ENCODE measurements at regions not wholly inside any gene's neighbourhood (a gene's known extent, or its start where the extent isn't known, plus 50 kb on each side); places are given as distances from the start of the nearest gene placed in this dataset.

DNA sequence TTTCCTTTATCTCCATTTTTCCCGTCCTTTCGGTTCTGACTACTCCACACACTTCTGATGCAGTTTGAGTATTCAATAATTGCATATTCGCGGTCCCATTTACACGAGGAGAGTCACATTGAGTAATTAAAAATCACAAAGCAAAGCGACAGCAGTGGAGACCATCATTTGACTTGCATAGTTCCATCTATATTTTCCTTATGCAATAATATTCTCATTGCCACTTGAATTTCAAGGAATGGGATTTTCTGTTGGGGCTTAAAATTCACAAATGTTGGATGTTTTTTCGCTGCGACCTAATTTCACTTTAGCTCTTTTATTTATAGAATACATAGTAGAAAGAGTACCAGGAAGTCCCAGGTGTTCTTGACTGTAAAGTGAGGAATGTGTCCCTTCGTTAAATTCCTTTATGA, 186.8 kb downstream of the ZEB2 start:
- no peaks in the 10 kb centered on the region for H3K27me3 ChIP-seq (ENCODE audit: low read depth)
- H3K4me1 ChIP-seq = peaks cover 39% of the 10 kb centered on the region
- no peaks in the 10 kb centered on the region for H3K9me3 ChIP-seq (replicated peaks)
- DNase-seq = no peak
- TF ChIP-seq CTCF (IDR thresholded peaks at IDR 0.05; ENCODE audit: borderline replicate concordance) = no peak
- no peaks in the 10 kb centered on the region for H3K36me3 ChIP-seq
- intact Hi-C loops (cut with micrococcal nuclease) = no loop called here
- H3K4me3 ChIP-seq = peak overlapping the region; percentile 85
- H3K27ac ChIP-seq (replicated peaks) = peak overlapping the region; percentile 93

GRCh38 chr2:144332356-144333142, 187.4 kb downstream of the ZEB2 start:
- intact Hi-C loops (cut with micrococcal nuclease) = no loop called here
- peaks cover 40% of the 10 kb centered on the region for H3K4me1 ChIP-seq
- peak overlapping the region; percentile 85 for H3K4me3 ChIP-seq
- H3K27ac ChIP-seq (replicated peaks) = peak overlapping the region; percentile 93
- H3K36me3 ChIP-seq = no peaks in the 10 kb centered on the region
- no peaks in the 10 kb centered on the region for H3K27me3 ChIP-seq (ENCODE audit: low read depth)
- TF ChIP-seq CTCF (IDR thresholded peaks at IDR 0.05; ENCODE audit: borderline replicate concordance) = no peak
- H3K9me3 ChIP-seq (replicated peaks) = no peaks in the 10 kb centered on the region
- DNase-seq = peak; percentile 87

DNA sequence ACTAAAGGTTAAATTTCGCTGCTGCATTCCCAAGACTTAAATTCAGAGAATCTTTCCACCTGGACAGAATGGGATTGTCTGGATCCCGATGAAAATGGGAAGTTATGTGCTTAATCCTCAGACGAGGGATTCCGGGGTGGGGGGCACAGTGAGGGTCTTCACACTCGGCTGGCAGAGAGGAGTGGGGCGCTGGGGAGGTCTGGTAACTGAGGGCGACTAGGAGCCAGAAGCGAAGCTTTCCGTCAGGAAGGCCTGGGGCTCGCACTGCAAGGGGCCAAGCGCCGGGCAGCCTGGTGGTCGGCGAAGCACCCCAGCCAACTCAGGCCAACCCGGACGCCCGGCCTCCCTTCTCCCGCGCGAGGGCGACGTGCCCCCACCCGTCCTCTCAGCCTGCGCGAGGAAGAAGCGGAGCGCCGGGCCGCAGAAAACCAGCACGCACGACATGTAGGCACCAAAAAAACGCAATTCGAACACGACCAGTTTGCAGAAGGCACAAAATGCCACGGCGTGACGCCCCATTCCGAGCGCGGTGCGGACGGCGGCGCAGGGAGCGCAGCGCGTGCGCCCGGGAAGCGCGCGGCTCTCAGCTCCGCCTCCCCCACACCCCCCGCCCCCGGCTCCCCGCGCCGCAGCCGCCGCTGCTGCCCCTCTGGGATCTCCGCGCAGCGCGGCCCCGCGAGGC, 188.1 kb downstream of the ZEB2 start:
- TF ChIP-seq CTCF (IDR thresholded peaks at IDR 0.05; ENCODE audit: borderline replicate concordance) = peak; percentile 43

DNA sequence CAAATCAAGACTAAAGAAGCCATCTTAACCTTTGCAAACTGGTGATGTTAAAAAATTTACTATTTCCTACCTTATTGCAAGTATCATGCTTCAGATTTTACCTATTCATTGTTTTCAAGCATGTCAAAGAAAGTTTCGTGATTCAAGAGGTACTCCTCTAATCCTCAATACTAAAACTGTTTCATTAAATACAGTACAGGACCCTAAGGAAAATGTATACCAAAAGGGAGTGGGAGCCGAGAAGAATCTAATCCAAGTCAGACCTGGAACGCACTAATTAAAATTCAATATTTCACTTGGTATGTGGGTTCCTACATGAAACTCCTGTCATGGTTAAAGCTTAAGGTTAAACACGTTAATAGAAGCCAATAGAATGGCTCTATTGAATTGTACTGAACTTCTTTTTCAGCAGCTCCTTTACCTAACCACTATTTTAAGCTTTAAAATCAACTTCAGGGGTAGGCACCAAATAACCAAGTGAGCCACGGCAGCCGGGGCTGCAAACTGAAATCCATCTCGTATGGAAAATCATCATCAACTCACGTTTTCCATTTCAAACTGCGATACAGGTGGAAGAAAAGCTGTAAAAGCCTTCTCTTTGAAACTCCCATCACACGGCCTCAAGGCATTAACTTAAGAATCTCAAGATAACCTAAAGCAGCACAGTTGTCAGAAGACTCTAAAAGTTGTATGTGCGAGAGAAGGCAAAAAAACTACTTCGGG, 188.8 kb downstream of the ZEB2 start:
- peaks cover 40% of the 10 kb centered on the region for H3K4me1 ChIP-seq
- H3K9me3 ChIP-seq (replicated peaks) = no peaks in the 10 kb centered on the region
- H3K27me3 ChIP-seq (ENCODE audit: low read depth) = no peaks in the 10 kb centered on the region
- H3K27ac ChIP-seq (replicated peaks) = peak overlapping the region; percentile 93
- H3K36me3 ChIP-seq = no peaks in the 10 kb centered on the region
- peak overlapping the region; percentile 85 for H3K4me3 ChIP-seq
- DNase-seq = no peak
- TF ChIP-seq CTCF (IDR thresholded peaks at IDR 0.05; ENCODE audit: borderline replicate concordance) = no peak
- intact Hi-C loops (cut with micrococcal nuclease) = no loop called here

More for the DNA sequence above, 188.1 kb downstream of the ZEB2 start:
- intact Hi-C loops (cut with micrococcal nuclease) = no loop called here
- Histone ChIP-seq H3K27ac (replicated peaks) (peak overlapping the region; percentile 93), H3K27me3 (ENCODE audit: low read depth) (no peaks in the 10 kb centered on the region), H3K9me3 (replicated peaks) (no peaks in the 10 kb centered on the region), H3K4me1 (peaks cover 40% of the 10 kb centered on the region), H3K4me3 (peak overlapping the region; percentile 85), H3K36me3 (no peaks in the 10 kb centered on the region)
- DNase-seq = no peak

DNA sequence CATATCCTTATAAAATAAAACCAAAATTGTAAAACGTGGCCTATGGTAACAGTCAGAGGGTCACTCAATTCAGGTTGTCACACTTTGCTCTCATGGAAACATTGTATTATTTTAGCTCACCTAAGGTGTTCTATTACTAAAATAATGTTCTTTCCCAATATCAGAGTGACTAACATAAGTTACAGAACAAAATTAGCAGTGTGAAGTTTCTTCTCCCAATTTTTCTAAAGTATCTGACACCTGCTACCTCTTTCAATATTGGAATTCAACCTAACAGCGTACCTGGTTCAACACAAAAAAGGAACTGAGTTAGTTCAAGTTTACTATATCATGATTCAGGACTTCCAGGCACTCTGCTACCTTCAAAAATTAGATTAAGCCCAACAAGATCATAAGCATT, 190.4 kb downstream of the ZEB2 start:
- TF ChIP-seq CTCF (IDR thresholded peaks at IDR 0.05; ENCODE audit: borderline replicate concordance) = no peak
- no peaks in the 10 kb centered on the region for H3K9me3 ChIP-seq (replicated peaks)
- intact Hi-C loops (cut with micrococcal nuclease) = loop anchor here (10.0 kb wide), 1 partner anchor 185 kb away; no protein-coding TSS in a partner anchor
- H3K36me3 ChIP-seq = no peaks in the 10 kb centered on the region
- no peak for DNase-seq
- no peak overlapping the region for H3K27ac ChIP-seq (replicated peaks)
- no peak overlapping the region for H3K4me3 ChIP-seq
- H3K4me1 ChIP-seq = peaks cover 40% of the 10 kb centered on the region
- no peaks in the 10 kb centered on the region for H3K27me3 ChIP-seq (ENCODE audit: low read depth)
